ENCODE measurements at regions not wholly inside any gene's neighbourhood (a gene's known extent, or its start where the extent isn't known, plus 50 kb on each side); places are given as distances from the start of the nearest gene placed in this dataset.
A peak's percentile ranks its signal among the peaks of the same experiment; 100 is the strongest.

GRCh38 chr3:180421221-180421620 lies 180.7 kb upstream of the TTC14 start:
- Histone ChIP-seq H3K4me1 (ENCODE audit: insufficient read depth) (no peaks in the 10 kb centered on the region; the same call in 1 of the 2 replicates), H3K4me2 (no peak overlapping the region), H3K36me3 (ENCODE audit: insufficient read depth) (no peaks in the 10 kb centered on the region), H3K27me3 (ENCODE audit: insufficient read depth) (no peaks in the 10 kb centered on the region), H3K4me3 (no peak overlapping the region), H3K27ac (ENCODE audit: low read depth) (no peak overlapping the region; the same call in 1 of the 2 replicates), H3K9me2 (ENCODE audit: insufficient read depth) (no peaks in the 10 kb centered on the region), H3F3A (replicated peaks; ENCODE audit: low read depth) (no peaks in the 10 kb centered on the region), H3K79me2 (replicated peaks; ENCODE audit: insufficient read depth) (no peaks in the 10 kb centered on the region), H4K20me1 (replicated peaks; ENCODE audit: insufficient read depth) (no peaks in the 10 kb centered on the region), H2AFZ (peak overlapping the region; percentile 78; the same call in 1 of the 2 replicates)
- DNase-seq (ENCODE audit: low spot score) (no peak), ATAC-seq (no peak)
- Mint-ChIP-seq H3K9me3 (no peaks in the 10 kb centered on the region), H3K4me3 (no peak overlapping the region), H3K27ac (no peak overlapping the region), H3K27me3 (ENCODE audit: insufficient read depth, low read depth, poor library complexity) (no peaks in the 10 kb centered on the region), H3K4me1 (no peaks in the 10 kb centered on the region), H3K36me3 (ENCODE audit: low read depth) (no peaks in the 10 kb centered on the region)
- TF ChIP-seq ZNF331 (CRISPR knock-in tag; IDR thresholded peaks at IDR 0.05; ENCODE audit: low read depth) (no peak), EZH2 (IDR thresholded peaks at IDR 0.05; ENCODE audit: low read depth, unreplicated experiment) (no peak), NANOG (IDR thresholded peaks at IDR 0.05; ENCODE audit: borderline replicate concordance) (no peak), CREB1 (CRISPR knock-in tag; IDR thresholded peaks at IDR 0.05; ENCODE audit: low read depth) (no peak), ZNF114 (CRISPR knock-in tag; IDR thresholded peaks at IDR 0.05) (no peak), CTCF (conservative IDR thresholded peaks at IDR 0.05; ENCODE audit: low read depth in 2 of 2) (no peak), EZH2phosphoT487 (IDR thresholded peaks at IDR 0.05; ENCODE audit: unreplicated experiment) (no peak), ETS1 (IDR thresholded peaks at IDR 0.05) (no peak), REST (IDR thresholded peaks at IDR 0.05; ENCODE audit: unreplicated experiment) (no peak), JUNB (IDR thresholded peaks at IDR 0.05; ENCODE audit: unreplicated experiment) (no peak), STAT1 (IDR thresholded peaks at IDR 0.05; ENCODE audit: unreplicated experiment) (no peak), ZNF462 (CRISPR knock-in tag; IDR thresholded peaks at IDR 0.05) (no peak), POLR2AphosphoS5 (IDR thresholded peaks at IDR 0.05; ENCODE audit: low read depth) (no peak)

All from GM23338 (cell line).